ENCODE measurements at regions not wholly inside any gene's neighbourhood (a gene's known extent, or its start where the extent isn't known, plus 50 kb on each side); places are given as distances from the start of the nearest gene placed in this dataset.

DNA sequence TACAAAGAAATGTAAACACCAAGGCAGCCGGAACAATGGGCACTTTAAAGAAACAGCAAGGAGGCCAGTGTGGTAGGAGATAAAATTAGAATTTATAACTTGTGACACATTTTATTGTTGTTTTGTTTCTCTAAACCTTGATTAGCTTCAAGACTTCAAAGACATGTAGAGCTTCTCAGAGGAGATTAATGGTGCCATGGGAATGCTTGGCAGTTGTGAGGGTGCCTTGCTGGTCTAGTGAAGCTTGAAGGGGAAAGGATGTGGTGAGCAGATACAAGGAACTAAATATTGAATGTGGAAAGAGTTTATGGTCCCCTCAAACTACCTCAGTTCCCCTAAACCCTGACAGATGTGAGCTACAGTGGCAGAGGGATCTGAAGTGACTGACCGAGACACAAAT is 322.4 kb upstream of the ADAMTS16 start:
- H3K27ac ChIP-seq (ENCODE audit: poor library complexity, severe bottlenecking): no peak overlapping the region
- H3K4me1 ChIP-seq (ENCODE audit: insufficient read depth, poor library complexity, severe bottlenecking): no peaks in the 10 kb centered on the region
- H3K9me3 ChIP-seq (ENCODE audit: severe bottlenecking): no peaks in the 10 kb centered on the region
- peaks cover 13% of the 10 kb centered on the region for H3K27me3 ChIP-seq (ENCODE audit: insufficient read depth, poor library complexity, severe bottlenecking)
- H3K36me3 ChIP-seq (ENCODE audit: low read depth): no peaks in the 10 kb centered on the region
- no peak overlapping the region for H3K4me3 ChIP-seq (ENCODE audit: severe bottlenecking)
- TF ChIP-seq, protein P1, sequence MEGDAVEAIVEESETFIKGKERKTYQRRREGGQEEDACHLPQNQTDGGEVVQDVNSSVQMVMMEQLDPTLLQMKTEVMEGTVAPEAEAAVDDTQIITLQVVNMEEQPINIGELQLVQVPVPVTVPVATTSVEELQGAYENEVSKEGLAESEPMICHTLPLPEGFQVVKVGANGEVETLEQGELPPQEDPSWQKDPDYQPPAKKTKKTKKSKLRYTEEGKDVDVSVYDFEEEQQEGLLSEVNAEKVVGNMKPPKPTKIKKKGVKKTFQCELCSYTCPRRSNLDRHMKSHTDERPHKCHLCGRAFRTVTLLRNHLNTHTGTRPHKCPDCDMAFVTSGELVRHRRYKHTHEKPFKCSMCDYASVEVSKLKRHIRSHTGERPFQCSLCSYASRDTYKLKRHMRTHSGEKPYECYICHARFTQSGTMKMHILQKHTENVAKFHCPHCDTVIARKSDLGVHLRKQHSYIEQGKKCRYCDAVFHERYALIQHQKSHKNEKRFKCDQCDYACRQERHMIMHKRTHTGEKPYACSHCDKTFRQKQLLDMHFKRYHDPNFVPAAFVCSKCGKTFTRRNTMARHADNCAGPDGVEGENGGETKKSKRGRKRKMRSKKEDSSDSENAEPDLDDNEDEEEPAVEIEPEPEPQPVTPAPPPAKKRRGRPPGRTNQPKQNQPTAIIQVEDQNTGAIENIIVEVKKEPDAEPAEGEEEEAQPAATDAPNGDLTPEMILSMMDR (IDR thresholded peaks at IDR 0.05; ENCODE audit: poor library complexity, severe bottlenecking): no peak
- ATAC-seq (ENCODE audit: low read depth) (no peak), DNase-seq (ENCODE audit: low spot score) (no peak)

DNA sequence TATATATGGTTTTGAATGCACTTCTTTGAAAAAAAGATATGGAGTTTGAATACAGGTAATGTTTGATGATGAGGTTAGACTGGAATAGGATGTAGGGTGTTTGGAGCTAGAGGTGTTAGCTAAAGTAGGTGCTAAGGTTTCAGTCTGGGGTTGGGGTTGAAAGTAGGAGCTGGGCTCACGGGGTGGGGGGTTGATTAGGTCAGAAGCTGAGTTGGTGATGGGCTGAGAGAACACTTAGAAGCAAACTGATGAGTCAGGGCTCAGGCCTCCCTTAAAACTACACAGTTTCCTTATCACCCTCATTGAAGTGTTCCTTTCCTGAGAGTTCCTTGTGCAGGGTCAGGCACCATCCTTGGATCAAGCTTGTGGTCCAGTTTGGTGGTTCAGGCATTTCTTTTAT is 308.8 kb upstream of the ADAMTS16 start:
- H3K9me3 ChIP-seq (ENCODE audit: severe bottlenecking): peaks cover 2% of the 10 kb centered on the region
- DNase-seq (ENCODE audit: low spot score) (no peak), ATAC-seq (ENCODE audit: low read depth) (no peak)
- H3K4me1 ChIP-seq (ENCODE audit: insufficient read depth, poor library complexity, severe bottlenecking): no peaks in the 10 kb centered on the region
- TF ChIP-seq, protein P1 (IDR thresholded peaks at IDR 0.05; ENCODE audit: poor library complexity, severe bottlenecking): no peak
- no peaks in the 10 kb centered on the region for H3K36me3 ChIP-seq (ENCODE audit: low read depth)
- peaks cover 29% of the 10 kb centered on the region for H3K27me3 ChIP-seq (ENCODE audit: insufficient read depth, poor library complexity, severe bottlenecking)
- no peak overlapping the region for H3K4me3 ChIP-seq (ENCODE audit: severe bottlenecking)
- no peak overlapping the region for H3K27ac ChIP-seq (ENCODE audit: poor library complexity, severe bottlenecking)

DNA sequence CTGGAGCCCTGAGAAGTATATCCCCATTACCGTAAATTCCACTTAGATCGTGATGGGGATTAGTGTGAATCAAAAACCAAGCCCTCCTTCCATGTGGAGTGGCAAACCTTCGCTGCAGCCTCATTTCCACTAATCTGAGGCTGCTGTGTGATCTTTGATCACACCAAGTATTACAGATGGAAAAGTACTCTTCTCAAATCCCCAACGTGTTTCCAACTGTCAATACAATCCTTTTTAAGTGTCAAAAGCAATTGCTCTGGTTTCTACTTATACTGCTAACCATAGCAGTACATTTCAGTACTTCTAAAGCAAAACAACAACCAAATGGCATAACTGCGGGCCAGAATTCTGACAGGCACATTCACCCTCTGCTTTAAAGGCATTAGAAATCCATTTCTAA is 307.7 kb upstream of the ADAMTS16 start:
- DNase-seq (ENCODE audit: low spot score): no peak
- H3K4me3 ChIP-seq (ENCODE audit: severe bottlenecking): no peak overlapping the region
- H3K36me3 ChIP-seq (ENCODE audit: low read depth): no peaks in the 10 kb centered on the region
- peaks cover 30% of the 10 kb centered on the region for H3K27me3 ChIP-seq (ENCODE audit: insufficient read depth, poor library complexity, severe bottlenecking)
- no peaks in the 10 kb centered on the region for H3K4me1 ChIP-seq (ENCODE audit: insufficient read depth, poor library complexity, severe bottlenecking)
- TF ChIP-seq, protein P1 (IDR thresholded peaks at IDR 0.05; ENCODE audit: poor library complexity, severe bottlenecking): no peak
- no peak for ATAC-seq (ENCODE audit: low read depth)
- no peak overlapping the region for H3K27ac ChIP-seq (ENCODE audit: poor library complexity, severe bottlenecking)
- H3K9me3 ChIP-seq (ENCODE audit: severe bottlenecking): peaks cover 2% of the 10 kb centered on the region

DNA sequence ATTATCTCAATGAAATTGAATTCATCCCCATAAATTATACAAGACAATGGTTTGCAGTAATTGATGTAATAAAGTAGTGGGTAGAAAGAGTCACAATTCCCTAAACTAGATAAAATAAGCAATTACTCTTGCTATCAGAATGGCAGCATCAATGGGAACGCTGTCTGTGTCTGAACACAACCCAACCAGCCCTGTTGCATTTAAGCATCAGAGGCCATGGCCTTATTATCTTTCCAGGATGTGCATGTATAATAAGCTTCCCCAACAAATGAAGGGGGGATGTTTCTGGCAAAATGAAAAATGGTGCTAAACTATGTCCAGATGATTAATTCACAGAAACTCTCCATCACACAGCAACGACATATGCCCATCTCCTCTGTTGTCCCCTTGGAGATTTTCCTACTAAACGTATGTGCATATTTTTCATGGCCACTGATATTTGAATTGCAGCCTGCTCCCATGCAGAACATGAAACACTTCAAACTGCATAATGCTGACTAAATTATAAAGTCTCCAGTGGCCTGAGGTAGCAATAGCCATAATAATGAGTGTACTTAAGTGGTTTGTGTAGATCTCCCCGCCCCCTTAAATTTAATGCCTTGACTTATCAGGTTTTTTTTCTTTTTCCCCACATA is 306.9 kb upstream of the ADAMTS16 start:
- Histone ChIP-seq H3K27me3 (ENCODE audit: insufficient read depth, poor library complexity, severe bottlenecking) (peaks cover 30% of the 10 kb centered on the region), H3K4me3 (ENCODE audit: severe bottlenecking) (no peak overlapping the region), H3K4me1 (ENCODE audit: insufficient read depth, poor library complexity, severe bottlenecking) (no peaks in the 10 kb centered on the region), H3K27ac (ENCODE audit: poor library complexity, severe bottlenecking) (no peak overlapping the region), H3K9me3 (ENCODE audit: severe bottlenecking) (peaks cover 2% of the 10 kb centered on the region), H3K36me3 (ENCODE audit: low read depth) (no peaks in the 10 kb centered on the region)
- DNase-seq (ENCODE audit: low spot score): no peak
- ATAC-seq (ENCODE audit: low read depth): no peak
- TF ChIP-seq, protein P1 (IDR thresholded peaks at IDR 0.05; ENCODE audit: poor library complexity, severe bottlenecking): no peak

DNA sequence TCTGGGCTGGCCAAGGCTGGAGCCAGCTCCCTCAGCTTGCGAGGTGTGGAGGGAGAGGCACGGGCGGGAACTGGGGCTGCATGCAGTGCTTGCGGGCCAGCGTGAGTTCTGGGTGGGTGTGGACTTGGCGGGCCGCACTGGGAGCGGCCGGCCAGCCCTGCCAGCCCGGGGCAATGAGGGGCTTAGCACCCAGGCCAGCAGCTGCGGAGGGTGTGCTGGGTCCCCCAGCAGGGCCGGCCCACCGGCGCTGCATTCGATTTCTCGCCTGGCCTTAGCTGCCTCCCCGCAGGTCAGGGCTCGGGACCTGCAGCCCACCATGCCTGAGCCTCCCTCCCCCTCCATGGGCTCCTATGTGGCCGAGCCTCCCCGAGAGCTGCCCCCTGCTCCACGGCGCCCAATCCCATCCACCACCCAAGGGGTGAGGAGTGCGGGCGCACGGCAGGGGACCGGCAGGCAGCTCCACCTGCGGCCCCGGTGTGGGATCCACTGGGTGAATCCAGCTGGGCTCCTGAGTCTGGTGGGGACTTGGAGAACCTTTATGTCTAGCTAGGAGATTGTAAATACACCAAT is 302.6 kb upstream of the ADAMTS16 start:
- Histone ChIP-seq H3K4me3 (ENCODE audit: severe bottlenecking) (no peak overlapping the region), H3K4me1 (ENCODE audit: insufficient read depth, poor library complexity, severe bottlenecking) (no peaks in the 10 kb centered on the region), H3K27me3 (ENCODE audit: insufficient read depth, poor library complexity, severe bottlenecking) (peaks cover 32% of the 10 kb centered on the region), H3K27ac (ENCODE audit: poor library complexity, severe bottlenecking) (no peak overlapping the region), H3K36me3 (ENCODE audit: low read depth) (no peaks in the 10 kb centered on the region), H3K9me3 (ENCODE audit: severe bottlenecking) (peaks cover 7% of the 10 kb centered on the region)
- ATAC-seq (ENCODE audit: low read depth) (no peak), DNase-seq (ENCODE audit: low spot score) (no peak)
- TF ChIP-seq, protein P1 (IDR thresholded peaks at IDR 0.05; ENCODE audit: poor library complexity, severe bottlenecking): no peak
